HCT116 (cell line): ENCODE measurements at regions not wholly inside any gene's neighbourhood (a gene's known extent, or its start where the extent isn't known, plus 50 kb on each side); places are given as distances from the start of the nearest gene placed in this dataset.

Source experiments
- ATAC-seq: fragments of 200-7000 bp; cut with Tn5 transposase; 2 replicates; pipeline ENCODE4 v1.9.1; 2020; ENCODE audit warnings: mild to moderate bottlenecking, moderate library complexity
- BruUV-seq: library from RNA; stranded (reverse); fragments of 400-500 nt; replicated peaks from 2 replicates; lab custom pipeline; 2021; lab: Mats Ljungman, UMichigan
- CTCF ChIA-PET: fragments of 300-600 bp; sonication (Branson Sonifier 250); formaldehyde crosslinking; loops from one replicate; lab custom pipeline; 2021; ENCODE audit warnings: antibody characterized with exemption; lab: Charles Lee
- POLR2A ChIA-PET: fragments of 300-600, 350-600 bp; sonication (Branson Sonifier 250); formaldehyde crosslinking; loops from one replicate; lab custom pipeline; 2021; ENCODE audit warnings: antibody characterized with exemption; lab: Charles Lee
- RAD21 ChIA-PET, 2 experiments: fragments of 300-600 bp; sonication (Branson Sonifier 250); formaldehyde crosslinking; loops; one replicate each; lab custom pipeline; 2023; ENCODE audit warnings: low total read pairs in 2 of 2; ENCODE audit not compliant: uncharacterized antibody in 2 of 2, unreplicated experiment in 2 of 2, low non-redundant PET in 1 of 2; lab: Charles Lee
- DNase-seq: peaks from one replicate; pipeline ENCODE4 v3.0.0-alpha.2; 2010; ENCODE audit warnings: low read depth, low spot score
- H2AFZ ChIP-seq: fragments of 200-600 bp; shearing (Covaris generic), sonication (generic); 2 replicates; pipeline ENCODE4 v1.6.1; 2017; ENCODE audit warnings: low read depth, mixed run types, mixed read lengths, antibody characterized with exemption, low read length; ENCODE audit not compliant: poor library complexity, severe bottlenecking
- H3K27ac ChIP-seq: 2 replicates; pipeline ENCODE4 v1.5.1; 2012; ENCODE audit warnings: low read depth, low read length
- H3K27me3 ChIP-seq: fragments of 200-600 bp; sonication (generic); 2 replicates; pipeline ENCODE4 v1.6.1; 2016; ENCODE audit warnings: mixed run types, low read length, mixed read lengths; ENCODE audit not compliant: insufficient read depth
- H3K36me3 ChIP-seq, 2 experiments: fragments of 200-500 bp in 1 of 2; fragments of 200-600 bp in 1 of 2; sonication (Bioruptor generic) in 1 of 2; sonication (generic) in 1 of 2; 2 replicates each; pipeline versions ENCODE4 v1.5.1 to v1.6.1; 2014 to 2016; ENCODE audit warnings: low read length in 2 of 2, inconsistent platforms in 1 of 2, mixed read lengths in 1 of 2, mixed run types in 1 of 2; ENCODE audit not compliant: insufficient read depth in 2 of 2, control insufficient read depth in 1 of 2
- H3K4me1 ChIP-seq, 2 experiments: fragments of 200-600 bp in 1 of 2; sonication (generic) in 1 of 2; 2 replicates each; pipeline versions ENCODE4 v1.5.1 to v1.6.1; 2012 to 2017; ENCODE audit warnings: low read length in 2 of 2, inconsistent platforms in 1 of 2, mild to moderate bottlenecking in 1 of 2, mixed read lengths in 1 of 2, mixed run types in 1 of 2, moderate library complexity in 1 of 2; ENCODE audit not compliant: insufficient read depth in 2 of 2, control insufficient read depth in 1 of 2
- H3K4me2 ChIP-seq: fragments of 200-600 bp; sonication (generic); 2 replicates; pipeline ENCODE4 v1.6.1; 2017; ENCODE audit warnings: mixed run types, low read length, mixed read lengths
- H3K4me3 ChIP-seq, 2 experiments: fragments of 200-600 bp in 1 of 2; sonication (generic) in 1 of 2; replicated peaks in 1 of 2; 2 replicates each; pipeline ENCODE4 v1.5.1; 2011 to 2016; ENCODE audit warnings: low read length in 2 of 2, control low read depth in 1 of 2, low read depth in 1 of 2, mild to moderate bottlenecking in 1 of 2, mixed read lengths in 1 of 2, mixed run types in 1 of 2
- H3K79me2 ChIP-seq: fragments of 200-600 bp; sonication (generic); 2 replicates; pipeline ENCODE4 v1.6.1; 2017; ENCODE audit warnings: mild to moderate bottlenecking, mixed run types, low read length, moderate library complexity, mixed read lengths; ENCODE audit not compliant: insufficient read depth
- H3K9ac ChIP-seq: fragments of 200-600 bp; sonication (generic); 2 replicates; pipeline ENCODE4 v1.6.1; 2016; ENCODE audit warnings: low read length, mixed read lengths
- H3K9me2 ChIP-seq: fragments of 200-600 bp; sonication (generic), shearing (Covaris generic); 2 replicates; pipeline ENCODE4 v1.6.1; 2017; ENCODE audit warnings: mixed run types, mild to moderate bottlenecking, moderate library complexity; ENCODE audit not compliant: insufficient read depth
- H3K9me3 ChIP-seq, 2 experiments: fragments of 200-500 bp in 1 of 2; fragments of 200-600 bp in 1 of 2; sonication (Bioruptor generic) in 1 of 2; sonication (generic) in 1 of 2; 2 replicates each; pipeline ENCODE4 v1.6.1; 2014 to 2017; ENCODE audit warnings: low read length in 2 of 2, mixed read lengths in 2 of 2, inconsistent platforms in 1 of 2, low read depth in 1 of 2, mild to moderate bottlenecking in 1 of 2, mixed run types in 1 of 2, moderate library complexity in 1 of 2; ENCODE audit not compliant: control insufficient read depth in 1 of 2, insufficient read depth in 1 of 2
- H4K20me1 ChIP-seq: fragments of 200-600 bp; sonication (generic), shearing (Covaris generic); 2 replicates; pipeline ENCODE4 v1.6.1; 2017; ENCODE audit warnings: mixed run types, mild to moderate bottlenecking, moderate library complexity; ENCODE audit not compliant: insufficient read depth
- ATF3 ChIP-seq: IDR thresholded peaks from 2 replicates; pipeline ENCODE4 v1.6.1; 2012
- CBX3 ChIP-seq: IDR thresholded peaks from 2 replicates; pipeline ENCODE4 v1.6.1; 2012; ENCODE audit warnings: low read depth
- CEBPB ChIP-seq: IDR thresholded peaks from 2 replicates; pipeline ENCODE4 v1.6.1; 2012; ENCODE audit warnings: low read depth
- CTCF ChIP-seq, 3 experiments: fragments of 200-600 bp in 1 of 3; sonication (generic) in 1 of 3; IDR thresholded peaks in 2 of 3; conservative IDR thresholded peaks in 1 of 3; 2 replicates each; pipeline ENCODE4 v1.5.1; 2012 to 2017; ENCODE audit warnings: low read depth in 2 of 3, low read length in 2 of 3, antibody characterized with exemption in 1 of 3, borderline replicate concordance in 1 of 3, control low read depth in 1 of 3, mild to moderate bottlenecking in 1 of 3, mixed read lengths in 1 of 3, mixed run types in 1 of 3, moderate library complexity in 1 of 3; ENCODE audit not compliant: insufficient read depth in 1 of 3
- EGR1 ChIP-seq: IDR thresholded peaks from 2 replicates; pipeline ENCODE4 v1.6.1; 2012; ENCODE audit warnings: low read depth
- ELF1 ChIP-seq: IDR thresholded peaks from 2 replicates; pipeline ENCODE4 v1.6.1; 2012; ENCODE audit warnings: low read depth, borderline replicate concordance
- EZH2 ChIP-seq: fragments of 200-600 bp; sonication (generic); IDR thresholded peaks from 2 replicates; pipeline ENCODE4 v1.6.1; 2017; ENCODE audit warnings: antibody characterized with exemption, mixed run types
- EZH2phosphoT487 ChIP-seq: fragments of 200-600 bp; IDR thresholded peaks from 2 replicates; pipeline ENCODE4 v1.6.1; 2018; ENCODE audit warnings: antibody characterized with exemption, borderline replicate concordance
- FOSL1 ChIP-seq: IDR thresholded peaks from 2 replicates; pipeline ENCODE4 v1.6.1; 2012; ENCODE audit warnings: low read depth
- JUND ChIP-seq: IDR thresholded peaks from 2 replicates; pipeline ENCODE4 v1.6.1; 2012
- POLR2A ChIP-seq: IDR thresholded peaks from 2 replicates; pipeline ENCODE4 v1.7.0; 2011; ENCODE audit warnings: borderline replicate concordance; ENCODE audit not compliant: insufficient read depth, insufficient read length; ENCODE audit errors: extremely low read depth
- RAD21 ChIP-seq: IDR thresholded peaks from 2 replicates; pipeline ENCODE4 v1.6.1; 2012; ENCODE audit warnings: low read depth, mild to moderate bottlenecking
- SP1 ChIP-seq: IDR thresholded peaks from 2 replicates; pipeline ENCODE4 v1.6.1; 2012; ENCODE audit warnings: low read depth
- SRF ChIP-seq: IDR thresholded peaks from 2 replicates; pipeline ENCODE4 v1.6.1; 2012; ENCODE audit warnings: low read depth
- YY1 ChIP-seq: IDR thresholded peaks from 2 replicates; pipeline ENCODE4 v1.6.1; 2011; ENCODE audit warnings: low read length, low read depth, moderate library complexity, mild to moderate bottlenecking; ENCODE audit not compliant: insufficient replicate concordance; ENCODE audit errors: extremely low read depth
- intact Hi-C: fragments of 100-400 bp; cut with micrococcal nuclease; formaldehyde crosslinking; loops from 2 replicates; pipeline ENCODE4 v1.10.0; 2022
- TF ChIP-seq, protein P1 (sequence below): IDR thresholded peaks from 2 replicates; pipeline ENCODE4 v1.6.1; 2011; ENCODE audit warnings: mild to moderate bottlenecking, low read length, moderate library complexity; ENCODE audit not compliant: insufficient replicate concordance; ENCODE audit errors: extremely low read depth
- TF ChIP-seq, protein P2 (sequence below): IDR thresholded peaks from 2 replicates; pipeline ENCODE4 v1.6.1; 2012; ENCODE audit warnings: low read depth

- intact Hi-C loops = no loop called here
- H3K36me3 ChIP-seq = no peaks in the 10 kb centered on the region
- no TSS peak for BruUV-seq
Observed at GRCh38 chr14:65849091-65849490, 436.6 kb downstream of the FUT8 start.

More at GRCh38 chr14:65849091-65849490, 436.6 kb downstream of the FUT8 start:
- POLR2A ChIA-PET = no interaction called here
- no peak overlapping the region for H3K27ac ChIP-seq
- no peak for DNase-seq
- TF ChIP-seq RAD21 (no peak), CTCF (IDR thresholded peaks at IDR 0.05 in 2 of 3, conservative IDR thresholded peaks at IDR 0.05 in 1 of 3; ENCODE audit: borderline replicate concordance in 1 of 3, insufficient read depth in 1 of 3, low read depth in 2 of 3, low read length in 2 of 3) (no peak), ELF1 (no peak), CEBPB (no peak), SP1 (no peak), EZH2 (no peak), JUND (no peak), POLR2A (no peak), CBX3 (no peak), YY1 (no peak), FOSL1 (no peak), ATF3 (no peak), SRF (no peak), EZH2phosphoT487 (no peak), EGR1 (no peak)
- TF ChIP-seq, protein P1, sequence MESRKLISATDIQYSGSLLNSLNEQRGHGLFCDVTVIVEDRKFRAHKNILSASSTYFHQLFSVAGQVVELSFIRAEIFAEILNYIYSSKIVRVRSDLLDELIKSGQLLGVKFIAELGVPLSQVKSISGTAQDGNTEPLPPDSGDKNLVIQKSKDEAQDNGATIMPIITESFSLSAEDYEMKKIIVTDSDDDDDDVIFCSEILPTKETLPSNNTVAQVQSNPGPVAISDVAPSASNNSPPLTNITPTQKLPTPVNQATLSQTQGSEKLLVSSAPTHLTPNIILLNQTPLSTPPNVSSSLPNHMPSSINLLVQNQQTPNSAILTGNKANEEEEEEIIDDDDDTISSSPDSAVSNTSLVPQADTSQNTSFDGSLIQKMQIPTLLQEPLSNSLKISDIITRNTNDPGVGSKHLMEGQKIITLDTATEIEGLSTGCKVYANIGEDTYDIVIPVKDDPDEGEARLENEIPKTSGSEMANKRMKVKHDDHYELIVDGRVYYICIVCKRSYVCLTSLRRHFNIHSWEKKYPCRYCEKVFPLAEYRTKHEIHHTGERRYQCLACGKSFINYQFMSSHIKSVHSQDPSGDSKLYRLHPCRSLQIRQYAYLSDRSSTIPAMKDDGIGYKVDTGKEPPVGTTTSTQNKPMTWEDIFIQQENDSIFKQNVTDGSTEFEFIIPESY = no peak
- TF ChIP-seq, protein P2, sequence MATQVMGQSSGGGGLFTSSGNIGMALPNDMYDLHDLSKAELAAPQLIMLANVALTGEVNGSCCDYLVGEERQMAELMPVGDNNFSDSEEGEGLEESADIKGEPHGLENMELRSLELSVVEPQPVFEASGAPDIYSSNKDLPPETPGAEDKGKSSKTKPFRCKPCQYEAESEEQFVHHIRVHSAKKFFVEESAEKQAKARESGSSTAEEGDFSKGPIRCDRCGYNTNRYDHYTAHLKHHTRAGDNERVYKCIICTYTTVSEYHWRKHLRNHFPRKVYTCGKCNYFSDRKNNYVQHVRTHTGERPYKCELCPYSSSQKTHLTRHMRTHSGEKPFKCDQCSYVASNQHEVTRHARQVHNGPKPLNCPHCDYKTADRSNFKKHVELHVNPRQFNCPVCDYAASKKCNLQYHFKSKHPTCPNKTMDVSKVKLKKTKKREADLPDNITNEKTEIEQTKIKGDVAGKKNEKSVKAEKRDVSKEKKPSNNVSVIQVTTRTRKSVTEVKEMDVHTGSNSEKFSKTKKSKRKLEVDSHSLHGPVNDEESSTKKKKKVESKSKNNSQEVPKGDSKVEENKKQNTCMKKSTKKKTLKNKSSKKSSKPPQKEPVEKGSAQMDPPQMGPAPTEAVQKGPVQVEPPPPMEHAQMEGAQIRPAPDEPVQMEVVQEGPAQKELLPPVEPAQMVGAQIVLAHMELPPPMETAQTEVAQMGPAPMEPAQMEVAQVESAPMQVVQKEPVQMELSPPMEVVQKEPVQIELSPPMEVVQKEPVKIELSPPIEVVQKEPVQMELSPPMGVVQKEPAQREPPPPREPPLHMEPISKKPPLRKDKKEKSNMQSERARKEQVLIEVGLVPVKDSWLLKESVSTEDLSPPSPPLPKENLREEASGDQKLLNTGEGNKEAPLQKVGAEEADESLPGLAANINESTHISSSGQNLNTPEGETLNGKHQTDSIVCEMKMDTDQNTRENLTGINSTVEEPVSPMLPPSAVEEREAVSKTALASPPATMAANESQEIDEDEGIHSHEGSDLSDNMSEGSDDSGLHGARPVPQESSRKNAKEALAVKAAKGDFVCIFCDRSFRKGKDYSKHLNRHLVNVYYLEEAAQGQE = no peak
- TF ChIP-seq, all 23 proteins: peak for 0
- Histone ChIP-seq H3K4me3 (no peak overlapping the region), H3K4me1 (no peaks in the 10 kb centered on the region), H3K4me2 (no peak overlapping the region), H3K9me3 (no peaks in the 10 kb centered on the region), H3K27me3 (no peaks in the 10 kb centered on the region), H3K9me2 (no peaks in the 10 kb centered on the region), H3K9ac (no peak overlapping the region), H3K79me2 (no peaks in the 10 kb centered on the region), H4K20me1 (no peaks in the 10 kb centered on the region), H2AFZ (no peak overlapping the region)
- ChIA-PET CTCF (no interaction called here), RAD21 (no interaction called here)
- no peak for ATAC-seq
